H1 (cell line): ENCODE measurements at regions not wholly inside any gene's neighbourhood (a gene's known extent, or its start where the extent isn't known, plus 50 kb on each side); places are given as distances from the start of the nearest gene placed in this dataset.
A peak's percentile ranks its signal among the peaks of the same experiment; 100 is the strongest.

Experiments
- CTCF ChIA-PET: fragments of 300-600 bp; sonication (Branson Sonifier 250); formaldehyde crosslinking; loops from one replicate; lab custom pipeline; 2021; ENCODE audit not compliant: partially characterized antibody; lab: Charles Lee
- POLR2A ChIA-PET: fragments of 300-600 bp; sonication (Branson Sonifier 250); formaldehyde crosslinking; loops from one replicate; lab custom pipeline; 2021; ENCODE audit warnings: inconsistent platforms; ENCODE audit not compliant: partially characterized antibody; lab: Charles Lee
- DNase-seq, 2 experiments: peaks; one replicate each; pipeline versions ENCODE4 v3.0.0 to v3.0.0-alpha.2; 2010 to 2022; ENCODE audit warnings: low spot score in 2 of 2, low read depth in 1 of 2, mixed read lengths in 1 of 2
- FAIRE-seq: peaks from 2 replicates; lab custom pipeline; 2011; peaks lifted over from hg19 to GRCh38; lab: Jason Lieb, UNC
- H2AFZ ChIP-seq: 2 replicates; pipeline ENCODE4 v1.8.1; 2012; ENCODE audit warnings: low read length, inconsistent platforms
- H2AK5ac ChIP-seq: 2 replicates; pipeline ENCODE4 v1.6.1; 2013; ENCODE audit warnings: low read depth, low read length
- H2BK120ac ChIP-seq: replicated peaks from 2 replicates; pipeline ENCODE3; 2013; ENCODE audit warnings: low read depth, low read length, inconsistent platforms
- H2BK12ac ChIP-seq: 2 replicates; pipeline ENCODE4 v1.6.1; 2013; ENCODE audit warnings: low read depth, low read length
- H2BK15ac ChIP-seq: 2 replicates; pipeline ENCODE4 v1.6.1; 2013; ENCODE audit warnings: low read length
- H2BK20ac ChIP-seq: 2 replicates; pipeline ENCODE4 v1.6.1; 2013; ENCODE audit warnings: low read length
- H2BK5ac ChIP-seq: 2 replicates; pipeline ENCODE4 v1.6.1; 2013; ENCODE audit warnings: low read depth, low read length
- H3K14ac ChIP-seq: 2 replicates; pipeline ENCODE4 v1.6.1; 2013; ENCODE audit warnings: inconsistent platforms; ENCODE audit not compliant: insufficient read length
- H3K18ac ChIP-seq: 2 replicates; pipeline ENCODE4 v1.6.1; 2013; ENCODE audit warnings: low read length; ENCODE audit errors: extremely low read depth
- H3K23ac ChIP-seq: 2 replicates; pipeline ENCODE4 v1.6.1; 2013; ENCODE audit warnings: inconsistent platforms; ENCODE audit not compliant: insufficient read length
- H3K23me2 ChIP-seq: 2 replicates; pipeline ENCODE4 v1.6.1; 2013; ENCODE audit warnings: low read depth, low read length
- H3K27ac ChIP-seq: 2 replicates; pipeline ENCODE4 v1.6.1; 2011; ENCODE audit warnings: low read depth, low read length, inconsistent platforms
- H3K27me3 ChIP-seq, 4 experiments: replicated peaks in 1 of 4; 1 replicate in 1 of 4; 2 replicates in 3 of 4; pipeline versions ENCODE4 v1.6.1 to v1.8.1; 2011 to 2013; ENCODE audit warnings: low read length in 3 of 4, mild to moderate bottlenecking in 3 of 4, inconsistent platforms in 2 of 4, mixed read lengths in 2 of 4, moderate library complexity in 1 of 4; ENCODE audit not compliant: control insufficient read depth in 3 of 4, insufficient read depth in 3 of 4; ENCODE audit errors: extremely low read depth in 1 of 4
- H3K36me3 ChIP-seq, 4 experiments: 2 replicates each; pipeline versions ENCODE4 v1.6.1 to v1.8.1; 2011 to 2013; ENCODE audit warnings: mild to moderate bottlenecking in 4 of 4, low read length in 3 of 4, moderate library complexity in 2 of 4, control low read depth in 1 of 4, inconsistent platforms in 1 of 4; ENCODE audit not compliant: insufficient read depth in 4 of 4, control insufficient read depth in 2 of 4
- H3K4ac ChIP-seq: replicated peaks from 2 replicates; pipeline ENCODE3; 2013; ENCODE audit warnings: low read length, low read depth, mixed read lengths, inconsistent platforms; ENCODE audit not compliant: insufficient read length
- H3K4me1 ChIP-seq, 4 experiments: replicated peaks in 1 of 4; 1 replicate in 1 of 4; 2 replicates in 3 of 4; pipeline versions ENCODE4 v1.6.1 to v1.8.1; 2011 to 2013; ENCODE audit warnings: low read length in 3 of 4, inconsistent platforms in 2 of 4, mixed read lengths in 1 of 4; ENCODE audit not compliant: insufficient read depth in 4 of 4, control insufficient read depth in 3 of 4
- H3K4me2 ChIP-seq, 2 experiments: 2 replicates each; pipeline versions ENCODE4 v1.6.1 to v1.8.1; 2011 to 2013; ENCODE audit warnings: low read depth in 2 of 2, low read length in 2 of 2, control low read depth in 1 of 2, inconsistent platforms in 1 of 2, mild to moderate bottlenecking in 1 of 2; ENCODE audit not compliant: insufficient read depth in 1 of 2
- H3K4me3 ChIP-seq, 4 experiments: fragments of 200-600, 300-600 bp in 1 of 4; sonication (generic), shearing (Covaris generic), sonication (Bioruptor Twin) in 1 of 4; 2 replicates each; pipeline versions ENCODE4 v1.5.1 to v1.8.1; 2011 to 2016; ENCODE audit warnings: low read length in 4 of 4, low read depth in 3 of 4, control low read depth in 2 of 4, inconsistent platforms in 2 of 4, mild to moderate bottlenecking in 2 of 4, mixed read lengths in 1 of 4, moderate library complexity in 1 of 4; ENCODE audit not compliant: insufficient read depth in 2 of 4; ENCODE audit errors: extremely low read depth in 1 of 4
- H3K56ac ChIP-seq: replicated peaks from 2 replicates; pipeline ENCODE3; 2013; ENCODE audit warnings: low read depth, mild to moderate bottlenecking, mixed read lengths, low read length, inconsistent platforms; ENCODE audit not compliant: insufficient read length
- H3K79me1 ChIP-seq: 2 replicates; pipeline ENCODE4 v1.6.1; 2013; ENCODE audit warnings: low read depth, low read length, control low read depth
- H3K79me2 ChIP-seq, 2 experiments: 2 replicates each; pipeline versions ENCODE4 v1.6.1 to v1.8.1; 2012 to 2013; ENCODE audit warnings: low read length in 2 of 2, mild to moderate bottlenecking in 2 of 2, inconsistent platforms in 1 of 2; ENCODE audit not compliant: insufficient read depth in 2 of 2, control insufficient read depth in 1 of 2
- H3K9ac ChIP-seq, 4 experiments: replicated peaks in 1 of 4; 1 replicate in 1 of 4; 2 replicates in 3 of 4; pipeline versions ENCODE4 v1.6.1 to v1.8.1; 2011 to 2013; ENCODE audit warnings: low read depth in 3 of 4, low read length in 3 of 4, control low read depth in 2 of 4, mild to moderate bottlenecking in 2 of 4, moderate library complexity in 2 of 4, inconsistent platforms in 1 of 4; ENCODE audit errors: extremely low read depth in 1 of 4
- H3K9me3 ChIP-seq, 2 experiments: 2 replicates each; pipeline versions ENCODE4 v1.6.1 to v1.8.1; 2012 to 2013; ENCODE audit warnings: mild to moderate bottlenecking in 2 of 2, moderate library complexity in 2 of 2, control low read depth in 1 of 2, inconsistent platforms in 1 of 2, low read depth in 1 of 2, low read length in 1 of 2, mixed read lengths in 1 of 2; ENCODE audit not compliant: insufficient read depth in 2 of 2
- H4K20me1 ChIP-seq, 2 experiments: replicated peaks in 1 of 2; 2 replicates each; pipeline versions ENCODE3 to v1.8.1; 2011 to 2013; ENCODE audit warnings: inconsistent platforms in 2 of 2, low read length in 2 of 2, mild to moderate bottlenecking in 1 of 2; ENCODE audit not compliant: insufficient read depth in 2 of 2, control insufficient read depth in 1 of 2
- H4K5ac ChIP-seq: 2 replicates; pipeline ENCODE4 v1.6.1; 2013; ENCODE audit warnings: low read length, low read depth, mixed read lengths, inconsistent platforms; ENCODE audit not compliant: insufficient read length
- H4K8ac ChIP-seq: 2 replicates; pipeline ENCODE4 v1.8.0; 2013; ENCODE audit warnings: mild to moderate bottlenecking, moderate library complexity, low read length, inconsistent platforms; ENCODE audit not compliant: insufficient read depth; ENCODE audit errors: extremely low read depth
- H4K91ac ChIP-seq: replicated peaks from 2 replicates; pipeline ENCODE3; 2013; ENCODE audit warnings: low read length, mixed read lengths, inconsistent platforms; ENCODE audit not compliant: insufficient read length
- HDAC6 ChIP-seq: IDR thresholded peaks from one replicate; pipeline ENCODE4 v1.7.1; 2012; ENCODE audit warnings: low read depth, mild to moderate bottlenecking, inconsistent platforms, low read length, moderate library complexity
- KDM5A ChIP-seq: fragments of 200-600 bp; IDR thresholded peaks from 2 replicates; pipeline ENCODE4 v1.7.1; 2012; ENCODE audit warnings: mild to moderate bottlenecking, low read length, inconsistent platforms, mixed read lengths
- RBBP5 ChIP-seq: IDR thresholded peaks from 2 replicates; pipeline ENCODE4 v1.7.1; 2012; ENCODE audit warnings: low read depth, mild to moderate bottlenecking, inconsistent platforms, low read length, moderate library complexity, borderline replicate concordance
- SIRT6 ChIP-seq: IDR thresholded peaks from one replicate; pipeline ENCODE4 v1.7.1; 2012; ENCODE audit warnings: low read length, inconsistent platforms
- SIX5 ChIP-seq: IDR thresholded peaks from 2 replicates; pipeline ENCODE4 v1.6.1; 2011; ENCODE audit warnings: mild to moderate bottlenecking, low read depth, low read length
- SUZ12 ChIP-seq: fragments of 200-600 bp; sonication (generic); IDR thresholded peaks from 2 replicates; pipeline ENCODE4 v1.6.1; 2012; ENCODE audit warnings: mild to moderate bottlenecking, inconsistent platforms, low read length, moderate library complexity, mixed read lengths
- TEAD4 ChIP-seq: IDR thresholded peaks from 2 replicates; pipeline ENCODE4 v1.6.1; 2012; ENCODE audit warnings: low read depth, low read length, inconsistent platforms, mixed read lengths
- YY1 ChIP-seq: IDR thresholded peaks from 2 replicates; pipeline ENCODE4 v1.6.1; 2011; ENCODE audit warnings: low read depth, mild to moderate bottlenecking, low read length
- WGBS, 2 experiments: shearing (Covaris generic) in 1 of 2; methylation state at CpG; one replicate each; pipeline versions ENCODE4 v1.1.6 to v1.1.7; 2013 to 2015; ENCODE audit warnings: low lambda C conversion rate in 2 of 2, mixed read lengths in 2 of 2, inconsistent platforms in 1 of 2, low coverage in 1 of 2, missing lambda C conversion rate in 1 of 2; ENCODE audit not compliant: insufficient replicate concordance in 2 of 2, insufficient coverage in 1 of 2, insufficient read length in 1 of 2; ENCODE audit errors: extremely low coverage in 1 of 2, missing lambda C conversion rate in 1 of 2; 5-methylcytosine and 5-hydroxymethylcytosine counted together

- Histone ChIP-seq H3K79me1 (no peaks in the 10 kb centered on the region), H3K23me2 (no peaks in the 10 kb centered on the region), H2BK120ac (no peak overlapping the region), H3K79me2 (no peaks in the 10 kb centered on the region), H3K4ac (no peak overlapping the region), H2BK12ac (no peak overlapping the region), H3K4me3 (no peak overlapping the region), H3K27ac (no peak overlapping the region), H2BK20ac (no peak overlapping the region), H3K36me3 (no peaks in the 10 kb centered on the region), H3K9ac (no peak overlapping the region), H3K27me3 (no peaks in the 10 kb centered on the region), H2AFZ (no peak overlapping the region), H4K5ac (no peak overlapping the region), H3K18ac (no peak overlapping the region), H2AK5ac (no peak overlapping the region), H3K4me1 (peaks cover 0 to 6% (median 3%) of the 10 kb centered on the region in 4 experiments), H3K23ac (no peak overlapping the region), H3K4me2 (no peak overlapping the region), H4K8ac (no peak overlapping the region), H4K91ac (no peak overlapping the region), H4K20me1 (no peaks in the 10 kb centered on the region), H2BK5ac (no peak overlapping the region; the same call in 1 of the 2 replicates), H3K14ac (no peak overlapping the region), H3K9me3 (no peaks in the 10 kb centered on the region), H2BK15ac (0 out of 2 replicates have a peak overlapping the region, but pooled peaks have one; percentile 76), H3K56ac (no peak overlapping the region)
- no peak for DNase-seq
- 64% methylated on average over 5 of the region's 5 CpGs; no CpG with 5 or more reads in 1 of the 2 experiments for WGBS, 2 experiments
- FAIRE-seq: no peak
- POLR2A ChIA-PET: interaction anchor here (1.4 kb wide), 1 partner anchor 11 kb away, joined by 3 read pairs; no protein-coding TSS in a partner anchor
- CTCF ChIA-PET: interaction anchor here (0.7 to 1.8 kb wide), 5 partner anchors 10 to 185 kb away, joined by 3 to 9 read pairs (median 4); no protein-coding TSS in a partner anchor
- TF ChIP-seq RBBP5 (no peak), KDM5A (no peak), YY1 (no peak), SUZ12 (no peak), SIX5 (no peak), TEAD4 (no peak), HDAC6 (no peak), SIRT6 (no peak)
These were observed 57.2 kb upstream of the SMNDC1 start for GRCh38 chr10:110361800-110362456.
